ENCODE measurements at regions not wholly inside any gene's neighbourhood (a gene's known extent, or its start where the extent isn't known, plus 50 kb on each side); places are given as distances from the start of the nearest gene placed in this dataset.

DNA sequence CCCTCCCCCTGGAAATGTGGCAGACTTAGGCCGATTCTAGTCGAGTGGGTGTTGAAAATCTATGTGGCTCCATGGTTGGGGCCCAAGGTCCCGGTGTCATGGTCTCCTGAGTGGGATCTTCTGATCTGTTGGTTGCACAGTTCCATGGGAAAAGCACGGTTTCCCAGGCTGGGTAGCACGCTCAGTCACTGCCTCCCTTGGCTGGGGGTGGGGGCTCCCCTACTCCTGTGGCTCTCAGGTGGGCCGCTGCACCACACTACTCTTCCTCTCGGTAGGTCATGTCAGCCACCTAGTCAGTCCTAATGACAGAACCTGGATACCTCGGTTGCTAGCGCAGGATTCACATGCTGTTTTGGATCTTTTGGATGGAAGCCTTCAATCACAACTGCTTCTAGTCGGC lies 247.0 kb downstream of the SPRY2 start:
- TF ChIP-seq, protein P1, sequence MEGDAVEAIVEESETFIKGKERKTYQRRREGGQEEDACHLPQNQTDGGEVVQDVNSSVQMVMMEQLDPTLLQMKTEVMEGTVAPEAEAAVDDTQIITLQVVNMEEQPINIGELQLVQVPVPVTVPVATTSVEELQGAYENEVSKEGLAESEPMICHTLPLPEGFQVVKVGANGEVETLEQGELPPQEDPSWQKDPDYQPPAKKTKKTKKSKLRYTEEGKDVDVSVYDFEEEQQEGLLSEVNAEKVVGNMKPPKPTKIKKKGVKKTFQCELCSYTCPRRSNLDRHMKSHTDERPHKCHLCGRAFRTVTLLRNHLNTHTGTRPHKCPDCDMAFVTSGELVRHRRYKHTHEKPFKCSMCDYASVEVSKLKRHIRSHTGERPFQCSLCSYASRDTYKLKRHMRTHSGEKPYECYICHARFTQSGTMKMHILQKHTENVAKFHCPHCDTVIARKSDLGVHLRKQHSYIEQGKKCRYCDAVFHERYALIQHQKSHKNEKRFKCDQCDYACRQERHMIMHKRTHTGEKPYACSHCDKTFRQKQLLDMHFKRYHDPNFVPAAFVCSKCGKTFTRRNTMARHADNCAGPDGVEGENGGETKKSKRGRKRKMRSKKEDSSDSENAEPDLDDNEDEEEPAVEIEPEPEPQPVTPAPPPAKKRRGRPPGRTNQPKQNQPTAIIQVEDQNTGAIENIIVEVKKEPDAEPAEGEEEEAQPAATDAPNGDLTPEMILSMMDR (IDR thresholded peaks at IDR 0.05), result no peak
- TF ChIP-seq POLR2A (IDR thresholded peaks at IDR 0.05), result no peak
- TF ChIP-seq EP300 (IDR thresholded peaks at IDR 0.05), result no peak
- no peak for TF ChIP-seq POLR2AphosphoS5 (IDR thresholded peaks at IDR 0.05)
